HG03521 (cell line): ENCODE measurements at regions not wholly inside any gene's neighbourhood (a gene's known extent, or its start where the extent isn't known, plus 50 kb on each side); places are given as distances from the start of the nearest gene placed in this dataset.

ENCODE experiments used
- ATAC-seq: cut with Tn5 transposase; IDR thresholded peaks from one replicate; pipeline ENCODE4 v1.9.1; 2021; ENCODE audit warnings: mild to moderate bottlenecking, moderate library complexity; ENCODE audit not compliant: unreplicated experiment

DNA sequence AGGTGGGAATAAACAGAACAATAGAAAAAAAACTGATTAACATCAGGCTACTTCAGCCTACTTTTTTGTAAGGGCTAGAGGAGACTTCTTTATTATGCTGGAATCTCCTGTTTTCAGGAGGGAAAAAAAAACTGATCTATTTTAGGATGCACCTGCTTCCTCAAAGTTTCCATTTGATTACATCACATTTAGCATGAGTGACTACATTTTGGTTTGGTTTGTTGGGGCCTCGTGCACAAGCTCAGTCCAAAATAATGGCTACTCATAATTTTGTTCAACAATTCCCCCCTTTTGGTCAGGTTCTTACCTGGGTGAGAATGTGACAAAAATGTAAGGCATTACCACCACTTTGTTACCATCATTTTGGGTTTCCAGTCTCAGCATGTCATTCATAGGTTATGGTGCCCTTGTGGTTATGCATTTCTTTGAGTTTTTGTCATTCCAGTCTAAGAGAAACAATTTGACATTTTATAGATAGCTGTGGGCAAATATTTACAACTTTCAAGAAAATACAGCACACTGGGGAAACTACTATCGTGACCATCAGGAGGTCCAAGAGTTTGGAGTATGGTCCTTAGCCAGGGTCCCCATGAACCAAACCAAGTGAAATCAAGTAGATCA is 93.6 kb upstream of the ATP11B start:
- no peak for ATAC-seq

DNA sequence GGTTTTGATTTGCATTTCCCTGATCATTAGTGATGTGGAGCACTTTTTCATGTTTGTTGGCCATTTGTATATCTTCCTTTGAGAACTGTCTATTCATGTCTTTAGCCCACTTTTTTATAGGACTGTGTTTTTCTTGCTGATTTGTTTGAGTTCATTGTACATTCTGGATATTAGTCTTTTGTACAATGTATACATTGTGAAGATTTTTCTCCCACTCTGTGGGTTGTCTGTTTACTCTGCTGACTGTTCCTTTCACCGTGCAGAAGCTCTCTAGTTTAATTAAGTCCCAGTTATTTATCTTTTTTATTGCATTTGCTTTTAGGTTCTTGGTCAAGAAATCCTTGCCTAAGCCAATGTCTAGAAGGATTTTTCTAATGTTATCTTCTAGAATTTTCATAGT is 91.1 kb upstream of the ATP11B start:
- ATAC-seq, result no peak

DNA sequence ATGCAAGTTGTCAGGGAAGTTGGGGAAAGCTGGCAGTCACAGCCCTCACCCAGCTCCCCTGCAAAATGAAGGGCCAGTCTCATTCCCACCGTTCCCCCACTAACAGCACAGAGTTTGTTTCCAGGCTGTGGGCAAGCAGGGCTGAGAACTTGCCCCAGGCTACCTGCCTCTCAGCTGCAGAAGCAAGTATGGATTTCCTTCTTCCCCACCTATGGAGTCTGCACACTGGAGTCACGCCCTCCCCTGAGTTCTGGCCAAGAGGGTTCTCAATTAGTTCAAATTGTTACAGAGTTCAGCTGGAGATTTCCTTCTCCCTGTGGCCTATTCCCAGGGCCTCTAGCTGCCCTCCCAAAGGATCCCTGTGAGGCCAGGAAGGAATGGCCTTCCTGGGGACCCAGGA is 90.1 kb upstream of the ATP11B start:
- no peak for ATAC-seq

DNA sequence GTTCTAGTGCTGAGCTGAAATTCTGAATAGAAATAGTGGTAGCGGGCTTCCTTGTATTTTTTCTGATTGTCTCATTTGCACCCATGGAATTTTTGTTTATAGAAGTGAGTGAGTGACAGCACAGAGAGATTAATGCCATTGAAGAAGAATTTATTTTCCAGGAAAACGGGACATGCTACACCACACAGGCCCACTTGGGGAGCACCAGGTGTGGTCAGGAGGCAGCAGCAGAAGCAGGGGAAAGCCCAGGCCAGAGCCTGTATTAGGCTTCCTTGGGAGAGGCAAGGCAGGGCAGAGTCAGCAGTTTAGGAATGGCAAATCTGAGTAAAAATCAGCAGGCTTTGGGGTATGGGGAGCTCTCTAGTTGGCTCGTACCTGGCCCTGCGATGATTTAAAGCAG is 88.4 kb upstream of the ATP11B start:
- no peak for ATAC-seq

DNA sequence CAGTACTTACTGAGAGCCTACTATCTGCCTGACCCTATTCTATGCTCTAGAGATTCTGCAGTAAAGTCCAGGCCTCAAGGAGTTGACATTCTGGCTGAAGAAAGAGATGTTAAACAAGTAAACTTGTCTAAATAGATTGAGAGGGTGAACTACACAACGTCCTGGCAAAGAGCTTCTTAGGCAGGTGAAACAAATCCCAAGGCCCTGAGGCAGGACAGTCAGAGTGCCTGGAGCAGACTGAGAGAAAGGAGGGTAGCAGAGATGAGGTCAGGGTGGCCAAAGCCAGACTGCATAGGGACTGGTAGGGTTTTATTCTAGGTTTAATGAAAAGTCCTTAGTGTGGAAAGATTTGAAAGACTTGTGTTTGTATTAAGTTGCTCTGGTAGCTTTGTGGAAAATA is 84.5 kb upstream of the ATP11B start:
- no peak for ATAC-seq

DNA sequence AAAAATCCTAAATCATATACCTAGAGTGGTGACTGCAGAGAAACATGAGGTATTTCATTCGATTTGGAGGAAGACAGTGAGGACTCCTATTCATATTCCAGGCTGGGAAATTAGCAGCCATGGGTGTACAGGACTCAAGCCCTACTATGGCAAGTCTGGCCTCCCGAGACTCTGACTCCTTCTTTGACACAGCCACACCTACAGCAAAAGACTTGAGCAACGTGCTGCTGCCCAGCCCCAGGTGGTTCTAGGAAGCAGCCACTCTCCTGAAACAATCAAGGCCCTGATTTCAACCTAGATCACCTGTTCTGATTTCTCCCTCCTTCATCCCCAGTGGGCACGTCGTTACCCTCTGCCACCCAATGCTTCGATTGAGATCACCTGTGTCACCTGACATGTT is 84.0 kb upstream of the ATP11B start:
- no peak for ATAC-seq

DNA sequence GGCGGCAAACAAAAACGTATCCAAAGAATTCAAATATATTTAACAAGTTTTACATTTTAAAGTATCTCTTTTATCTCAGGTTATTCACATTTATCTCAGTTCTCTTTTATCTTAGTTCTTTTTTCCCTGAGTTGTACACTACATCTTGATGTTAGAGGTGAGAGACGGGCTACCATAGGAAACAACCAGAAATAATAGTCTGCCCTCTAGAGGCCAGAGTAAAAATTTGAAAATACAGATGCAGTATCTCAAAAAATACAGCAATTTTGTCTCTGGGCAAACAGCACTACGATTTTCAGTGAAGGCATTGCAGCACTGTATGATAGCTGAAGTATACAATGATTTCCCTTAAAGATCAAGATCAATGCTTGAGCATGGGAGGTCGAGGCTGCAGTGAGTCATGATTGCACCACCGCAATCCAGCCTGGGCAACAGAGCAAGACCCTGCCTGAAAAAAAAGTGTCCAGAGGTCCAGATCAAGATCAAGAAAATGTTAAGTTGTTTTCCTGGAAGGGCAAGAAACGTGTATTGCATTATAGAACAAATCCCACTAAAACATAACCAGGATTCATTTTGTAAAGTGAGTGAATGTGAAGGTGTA is 82.6 kb upstream of the ATP11B start:
- ATAC-seq, result no peak

DNA sequence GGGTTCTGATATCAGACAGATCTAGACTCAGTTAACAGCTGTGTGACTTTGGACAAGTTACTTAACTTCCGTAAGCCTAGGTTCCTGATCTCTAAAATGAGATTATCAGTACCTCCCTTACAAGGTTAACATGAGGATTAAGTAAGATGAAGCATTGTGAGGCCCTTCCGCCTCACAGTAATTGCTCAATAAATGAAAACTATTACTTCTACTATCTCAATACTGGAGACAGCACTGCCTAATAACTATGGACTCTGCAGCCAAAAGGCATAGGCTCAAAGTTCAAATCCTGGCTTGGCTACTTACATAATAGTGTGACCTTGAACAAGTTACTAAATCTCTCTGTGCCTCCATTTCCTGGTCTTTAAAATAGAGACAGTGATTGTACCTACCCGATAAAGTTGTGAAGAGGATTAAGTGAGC is 82.0 kb upstream of the ATP11B start:
- no peak for ATAC-seq

DNA sequence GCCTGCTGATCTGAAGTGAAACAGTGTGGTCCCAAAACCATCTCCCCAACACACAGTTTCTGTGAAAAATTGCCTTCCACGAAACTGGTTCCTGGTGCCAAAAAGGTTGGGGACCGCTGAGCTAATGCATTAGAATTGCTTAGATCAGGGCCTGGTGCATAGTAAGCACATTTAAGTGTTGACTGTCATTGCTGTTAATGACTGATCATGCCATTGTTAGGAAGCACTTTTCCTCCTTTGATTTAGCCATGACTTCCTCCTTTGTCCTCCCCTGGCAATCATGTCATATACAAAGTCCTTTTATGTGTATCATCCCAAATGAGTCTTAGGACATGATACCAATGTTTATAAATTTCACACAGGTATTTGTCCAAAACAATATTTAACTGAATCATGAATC is 81.5 kb upstream of the ATP11B start:
- ATAC-seq, result no peak

DNA sequence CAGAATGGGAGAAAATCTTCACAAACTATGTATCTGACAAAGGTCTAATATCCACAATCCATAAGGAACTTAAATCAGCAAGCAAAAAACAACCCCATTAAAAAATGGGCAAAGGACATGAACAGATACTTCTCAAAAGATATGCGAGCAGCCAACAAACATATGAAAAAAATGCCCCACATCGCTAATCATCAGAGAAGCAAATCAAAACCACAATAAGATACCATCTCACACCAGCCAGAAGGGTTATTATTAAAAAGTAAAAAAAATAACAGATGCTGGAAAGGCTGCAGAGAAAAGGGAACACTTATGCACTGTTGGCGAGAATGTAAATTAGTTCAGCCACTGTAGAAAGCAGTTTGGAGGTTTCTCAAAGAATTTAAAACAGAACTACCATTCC is 80.2 kb upstream of the ATP11B start:
- ATAC-seq, result no peak

DNA sequence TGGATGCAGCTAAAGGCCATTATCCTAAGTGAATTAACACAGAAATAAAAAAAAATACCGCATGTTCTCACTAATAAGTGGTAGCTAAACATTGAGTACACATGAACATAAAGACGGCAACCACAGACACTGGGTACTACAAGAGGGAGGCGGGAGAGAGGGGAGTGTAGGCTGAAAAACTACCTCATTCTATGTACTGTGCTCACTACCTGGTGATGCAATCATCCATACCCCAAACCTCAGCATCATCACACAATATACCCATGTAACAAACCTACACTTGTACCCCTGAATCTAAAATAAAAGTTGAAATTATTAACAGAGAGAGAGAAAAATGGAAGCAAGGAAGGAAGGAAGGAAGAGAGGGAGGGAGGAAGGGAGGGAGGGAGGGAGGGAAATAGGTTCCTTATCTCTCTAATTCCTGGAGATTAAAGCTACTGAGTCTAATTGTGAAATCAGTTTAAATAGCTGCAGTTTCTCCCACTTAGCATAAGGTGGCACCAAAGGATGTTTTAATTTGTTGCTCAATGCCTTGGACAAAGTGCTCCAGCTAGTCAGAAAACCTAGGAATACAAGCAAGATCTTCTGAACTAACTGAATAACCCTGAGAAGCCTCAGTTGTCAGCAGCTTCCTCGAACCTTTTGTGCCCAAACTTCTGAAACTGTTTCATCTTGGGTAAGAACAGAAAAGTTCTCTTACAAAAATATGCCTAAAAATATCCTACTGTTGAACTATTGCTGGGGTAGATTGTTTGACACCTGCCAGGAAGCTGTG is 79.4 kb upstream of the ATP11B start:
- ATAC-seq, result peak; percentile 28

DNA sequence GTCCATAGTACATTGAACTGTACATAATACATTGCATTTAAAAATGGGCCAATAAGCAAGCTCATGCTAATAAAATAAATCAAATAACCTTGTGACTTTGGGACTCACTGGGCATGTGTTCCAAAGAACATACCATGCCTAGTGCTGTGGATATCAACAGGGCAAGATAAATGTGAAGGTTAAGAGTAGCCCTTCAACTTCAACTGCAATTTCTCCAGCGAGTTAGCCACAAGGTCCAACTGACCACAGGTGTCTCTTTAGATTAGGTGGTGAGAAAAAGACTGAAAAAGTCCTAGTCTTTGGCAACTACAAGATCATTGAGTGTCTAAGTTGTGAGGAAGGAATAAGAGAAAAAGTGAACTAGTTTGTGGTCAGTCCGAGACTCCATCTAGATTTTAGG is 78.3 kb upstream of the ATP11B start:
- no peak for ATAC-seq

DNA sequence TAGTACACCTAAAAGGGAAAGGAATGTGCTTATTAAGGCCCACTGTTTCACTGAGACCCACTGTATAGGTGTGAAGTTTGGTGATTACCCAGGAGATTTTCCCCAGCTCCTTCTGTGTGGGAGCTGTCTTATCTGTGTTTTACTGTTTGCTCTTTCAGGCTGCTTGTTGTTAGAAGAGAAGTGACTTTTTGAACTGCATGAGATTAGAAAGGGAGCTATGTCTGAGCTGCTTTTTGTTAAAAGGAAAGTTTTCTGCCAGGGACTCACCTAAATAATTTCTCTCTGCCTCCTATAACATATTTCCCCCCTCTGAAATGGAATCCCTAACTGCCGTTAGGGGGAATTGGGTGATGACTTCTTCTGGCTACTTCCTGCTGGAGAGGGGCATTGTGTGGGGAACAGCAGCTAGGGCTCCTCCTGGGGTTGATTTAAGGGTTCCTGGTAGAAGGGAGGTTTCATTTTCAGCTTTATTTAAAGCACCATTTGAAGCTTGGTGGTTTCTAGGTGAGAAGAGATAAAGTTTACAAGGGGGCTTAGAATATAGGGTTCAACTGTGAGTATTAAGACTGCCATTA is 77.1 kb upstream of the ATP11B start:
- no peak for ATAC-seq

DNA sequence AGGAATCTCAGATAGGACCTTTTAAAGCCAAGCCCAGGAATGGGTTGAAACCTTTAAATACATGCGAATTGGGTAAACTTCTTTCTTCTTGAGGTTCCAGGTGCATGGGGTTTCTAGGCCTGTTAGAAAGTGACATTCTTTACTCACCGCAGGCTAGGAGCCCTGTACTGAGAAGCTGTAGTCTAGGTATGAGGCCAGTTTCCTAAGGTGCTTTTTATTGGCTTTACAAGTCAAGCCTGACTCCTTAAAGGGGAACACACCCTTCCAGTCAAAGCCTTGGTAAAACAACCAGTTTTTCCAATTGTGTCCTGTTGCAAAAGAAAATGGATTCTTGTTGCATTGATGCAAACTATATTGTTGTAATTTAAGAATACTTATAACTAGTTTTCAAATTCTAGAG is 76.1 kb upstream of the ATP11B start:
- ATAC-seq, result peak; percentile 96

DNA sequence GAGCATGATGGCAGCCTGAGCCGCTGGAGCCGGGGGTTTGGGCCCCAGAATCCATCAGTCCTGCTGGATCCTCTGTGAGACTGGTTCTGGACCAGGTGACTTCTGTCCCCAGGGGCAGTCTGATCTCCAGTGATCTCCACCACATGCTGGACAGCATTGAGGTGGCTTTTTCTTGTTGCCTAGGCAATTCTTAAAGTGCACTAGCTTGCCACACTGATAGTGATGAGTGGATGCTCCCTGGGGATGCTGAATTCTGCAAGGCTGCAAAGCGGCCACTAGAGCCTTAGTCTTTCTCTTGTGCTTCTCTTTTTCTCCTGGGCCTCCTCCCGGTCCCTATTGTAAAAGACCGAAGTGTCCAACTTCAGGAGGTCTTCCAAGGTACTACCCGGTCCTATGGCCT is 70.4 kb upstream of the ATP11B start:
- no peak for ATAC-seq

DNA sequence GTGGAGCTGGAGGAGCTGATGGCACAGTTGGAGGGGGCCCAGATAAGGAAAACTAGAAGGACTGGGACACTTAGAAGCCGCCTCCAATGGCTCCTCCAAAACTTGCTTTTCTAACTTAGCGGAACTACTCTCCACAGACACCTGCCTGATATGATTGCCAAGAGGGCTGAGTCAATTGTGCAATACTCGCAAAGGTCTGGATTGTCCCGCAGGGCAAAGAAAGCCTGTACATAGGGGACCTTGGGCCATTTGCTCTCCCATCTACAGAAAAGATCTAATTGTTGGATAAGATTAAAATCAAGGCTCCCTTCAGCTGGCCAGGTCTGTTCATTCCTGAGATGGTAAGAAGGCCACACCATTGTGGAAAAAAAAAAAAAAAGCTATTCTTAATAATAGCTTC is 69.7 kb upstream of the ATP11B start:
- no peak for ATAC-seq

DNA sequence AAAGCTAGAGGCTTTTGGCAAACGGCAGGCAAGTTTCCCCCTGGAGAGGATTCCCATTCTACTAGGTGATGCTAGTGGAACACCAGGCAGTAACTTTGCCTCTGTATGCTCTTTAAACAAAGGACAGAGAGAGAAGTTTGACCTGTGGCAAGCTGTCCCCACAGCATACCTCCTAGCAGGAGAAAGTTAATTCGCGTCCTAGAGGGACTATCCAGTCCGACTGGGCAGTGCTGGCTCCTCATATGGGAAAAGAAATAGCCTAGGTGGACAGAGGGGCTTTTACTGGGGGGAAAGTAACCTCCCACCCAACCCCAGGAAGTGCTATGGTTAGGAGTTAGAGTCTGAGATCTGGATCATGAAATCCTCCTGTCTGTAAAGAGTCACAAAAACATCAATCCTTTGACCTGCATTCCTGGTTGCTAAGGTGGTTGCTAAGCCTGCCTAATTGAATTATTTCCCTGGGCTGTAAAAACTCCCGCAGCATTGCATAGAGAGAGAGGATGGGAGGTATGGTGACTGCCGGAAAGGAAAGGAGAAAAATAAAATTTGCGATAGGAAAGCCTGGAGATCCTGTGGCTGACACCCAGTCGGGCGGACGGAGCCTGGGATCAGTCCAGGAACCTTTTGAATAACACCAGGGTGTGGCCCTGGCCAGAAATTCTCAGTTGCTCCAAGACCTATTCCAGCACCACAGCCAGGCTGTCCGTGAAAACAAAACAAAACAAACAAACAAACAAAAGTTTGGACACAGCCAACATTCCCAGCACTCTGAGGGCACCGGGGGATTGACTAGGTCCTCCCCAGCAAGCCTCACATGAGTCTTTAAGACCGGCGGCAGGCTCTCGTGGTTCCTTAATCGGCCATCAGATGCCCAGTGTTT is 67.7 kb upstream of the ATP11B start:
- no peak for ATAC-seq

DNA sequence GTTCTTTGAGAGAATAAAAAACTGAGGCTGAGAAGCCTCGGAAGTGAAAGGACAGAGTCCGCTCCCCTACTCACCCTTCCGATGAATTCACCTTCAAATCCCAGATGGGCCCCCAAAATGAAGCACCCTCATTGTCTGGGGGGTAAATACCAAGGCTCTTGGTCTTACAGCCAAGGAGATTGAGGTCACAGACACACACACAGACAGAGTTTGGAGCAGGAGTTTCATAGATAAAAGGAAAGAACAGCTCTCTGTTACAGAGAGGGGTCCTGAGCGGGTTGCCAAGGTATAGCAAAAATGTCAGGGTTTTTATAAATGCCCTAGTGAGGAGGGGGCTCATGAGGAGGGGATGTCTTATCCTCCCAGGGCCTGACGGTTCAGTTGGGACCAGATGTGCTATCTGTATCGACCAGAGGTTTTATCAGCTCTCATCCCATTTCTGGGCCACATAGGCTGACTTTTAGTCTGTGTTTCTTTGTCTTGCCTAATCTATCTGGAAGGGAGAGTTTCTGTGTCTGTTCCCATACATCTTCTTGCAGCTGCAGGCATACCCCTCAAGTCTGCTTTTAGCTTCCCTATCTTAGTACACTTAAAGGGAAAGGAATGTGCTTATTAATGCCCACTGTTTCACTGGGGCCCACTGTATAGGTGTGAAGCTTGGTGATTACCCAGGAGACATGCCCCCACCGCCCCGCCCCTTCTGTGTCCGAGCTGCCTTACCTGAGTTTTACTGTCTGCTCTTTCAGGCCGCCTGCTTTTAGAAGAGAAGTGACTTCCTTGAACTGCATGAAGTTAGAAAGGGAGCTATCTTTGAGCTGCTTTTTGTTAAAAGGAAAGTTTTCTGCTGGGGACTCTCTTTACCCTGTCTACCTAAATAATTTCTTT is 66.8 kb upstream of the ATP11B start:
- no peak for ATAC-seq

DNA sequence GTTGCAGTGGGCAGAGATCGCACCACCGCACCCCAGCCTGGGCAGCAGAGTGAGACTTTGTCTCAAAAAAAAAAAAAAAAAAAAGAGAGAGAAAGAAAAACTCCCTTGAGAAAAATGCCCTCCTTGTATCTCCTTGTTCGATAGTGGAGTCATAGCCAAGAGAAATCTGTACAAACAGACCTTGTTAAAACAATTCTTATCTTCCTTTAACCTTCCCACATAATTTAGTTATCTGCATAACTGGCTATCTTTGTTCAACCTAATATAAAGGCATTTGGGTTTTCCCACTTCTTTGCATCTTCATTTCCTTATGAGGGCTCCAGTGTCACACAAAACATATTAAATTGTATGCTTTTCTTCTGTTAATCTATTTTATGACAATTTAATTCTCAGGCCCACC is 65.1 kb upstream of the ATP11B start:
- no peak for ATAC-seq
